ENCODE measurements at regions not wholly inside any gene's neighbourhood (a gene's known extent, or its start where the extent isn't known, plus 50 kb on each side); places are given as distances from the start of the nearest gene placed in this dataset.

GRCh38 chr6:91874971-91875370 lies 1288.1 kb upstream of the MAP3K7 start:
- ATAC-seq: no peak
- no peak for DNase-seq (ENCODE audit: low read depth in 1 of 2, low spot score in 1 of 2)
- no peak overlapping the region for H3K4me2 ChIP-seq
- no peak overlapping the region for H3K4me3 ChIP-seq
- no peak for FAIRE-seq
- H3K27ac ChIP-seq: no peak overlapping the region
- H3K4me1 ChIP-seq: no peaks in the 10 kb centered on the region
- POLR2A ChIA-PET: no interaction called here
- no peak for TF ChIP-seq TP53 (CRISPR knock-in tag; IDR thresholded peaks at IDR 0.05)
- TF ChIP-seq FOSB (CRISPR knock-in tag; IDR thresholded peaks at IDR 0.05): no peak
- no peak for TF ChIP-seq RNF2 (IDR thresholded peaks at IDR 0.05; ENCODE audit: borderline replicate concordance, low read depth)
- no peak for TF ChIP-seq TFCP2L1 (CRISPR knock-in tag; IDR thresholded peaks at IDR 0.05)
- TF ChIP-seq, protein P1, sequence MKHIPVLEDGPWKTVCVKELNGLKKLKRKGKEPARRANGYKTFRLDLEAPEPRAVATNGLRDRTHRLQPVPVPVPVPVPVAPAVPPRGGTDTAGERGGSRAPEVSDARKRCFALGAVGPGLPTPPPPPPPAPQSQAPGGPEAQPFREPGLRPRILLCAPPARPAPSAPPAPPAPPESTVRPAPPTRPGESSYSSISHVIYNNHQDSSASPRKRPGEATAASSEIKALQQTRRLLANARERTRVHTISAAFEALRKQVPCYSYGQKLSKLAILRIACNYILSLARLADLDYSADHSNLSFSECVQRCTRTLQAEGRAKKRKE (CRISPR knock-in tag; IDR thresholded peaks at IDR 0.05; ENCODE audit: low read depth): no peak
- no peak for TF ChIP-seq RCOR1 (IDR thresholded peaks at IDR 0.05; ENCODE audit: low read depth, low read length)
- no peak for TF ChIP-seq SMC3 (IDR thresholded peaks at IDR 0.05)
- TF ChIP-seq HOXA7 (CRISPR knock-in tag; IDR thresholded peaks at IDR 0.05): no peak
- no peak for TF ChIP-seq JUN (IDR thresholded peaks at IDR 0.05)
- WGBS (ENCODE audit: missing lambda C conversion rate): 10% methylated on average over 3 of the region's 3 CpGs
- CTCF ChIA-PET: no interaction called here
- H3K9me3 ChIP-seq: no peaks in the 10 kb centered on the region

- Histone ChIP-seq H3K4me3 (no peak overlapping the region), H3K4me1 (no peaks in the 10 kb centered on the region), H3K9me3 (no peaks in the 10 kb centered on the region), H3K4me2 (no peak overlapping the region), H3K27ac (no peak overlapping the region)
- ATAC-seq (no peak), FAIRE-seq (no peak), DNase-seq (ENCODE audit: low read depth in 1 of 2, low spot score in 1 of 2) (no peak)
- WGBS (ENCODE audit: missing lambda C conversion rate): 4% methylated on average over 8 of the region's 8 CpGs
- TF ChIP-seq HDAC2 (IDR thresholded peaks at IDR 0.05) (no peak), BHLHE40 (IDR thresholded peaks at IDR 0.05; ENCODE audit: low read depth, low read length) (no peak), RAD21 (conservative IDR thresholded peaks at IDR 0.05 in 1 of 2, IDR thresholded peaks at IDR 0.05 in 1 of 2) (no peak), FOSB (CRISPR knock-in tag; IDR thresholded peaks at IDR 0.05) (no peak), NFE2L2 (conservative IDR thresholded peaks at IDR 0.05; ENCODE audit: low read length) (no peak), SMC3 (IDR thresholded peaks at IDR 0.05) (no peak), ELK1 (IDR thresholded peaks at IDR 0.05; ENCODE audit: low read depth, low read length) (no peak), TFCP2L1 (CRISPR knock-in tag; IDR thresholded peaks at IDR 0.05) (no peak), KDM5A (IDR thresholded peaks at IDR 0.05) (no peak), CBX2 (IDR thresholded peaks at IDR 0.05; ENCODE audit: borderline replicate concordance, low read depth) (no peak), ZNF302 (CRISPR knock-in tag; IDR thresholded peaks at IDR 0.05) (no peak)
- TF ChIP-seq, protein P2, sequence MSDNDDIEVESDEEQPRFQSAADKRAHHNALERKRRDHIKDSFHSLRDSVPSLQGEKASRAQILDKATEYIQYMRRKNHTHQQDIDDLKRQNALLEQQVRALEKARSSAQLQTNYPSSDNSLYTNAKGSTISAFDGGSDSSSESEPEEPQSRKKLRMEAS (IDR thresholded peaks at IDR 0.05): no peak
- TF ChIP-seq, protein P3, sequence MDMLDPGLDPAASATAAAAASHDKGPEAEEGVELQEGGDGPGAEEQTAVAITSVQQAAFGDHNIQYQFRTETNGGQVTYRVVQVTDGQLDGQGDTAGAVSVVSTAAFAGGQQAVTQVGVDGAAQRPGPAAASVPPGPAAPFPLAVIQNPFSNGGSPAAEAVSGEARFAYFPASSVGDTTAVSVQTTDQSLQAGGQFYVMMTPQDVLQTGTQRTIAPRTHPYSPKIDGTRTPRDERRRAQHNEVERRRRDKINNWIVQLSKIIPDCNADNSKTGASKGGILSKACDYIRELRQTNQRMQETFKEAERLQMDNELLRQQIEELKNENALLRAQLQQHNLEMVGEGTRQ (IDR thresholded peaks at IDR 0.05): no peak
- ChIA-PET POLR2A (no interaction called here), CTCF (no interaction called here)
Observed at GRCh38 chr6:91868539-91869202, 1281.8 kb upstream of the MAP3K7 start.

DNA sequence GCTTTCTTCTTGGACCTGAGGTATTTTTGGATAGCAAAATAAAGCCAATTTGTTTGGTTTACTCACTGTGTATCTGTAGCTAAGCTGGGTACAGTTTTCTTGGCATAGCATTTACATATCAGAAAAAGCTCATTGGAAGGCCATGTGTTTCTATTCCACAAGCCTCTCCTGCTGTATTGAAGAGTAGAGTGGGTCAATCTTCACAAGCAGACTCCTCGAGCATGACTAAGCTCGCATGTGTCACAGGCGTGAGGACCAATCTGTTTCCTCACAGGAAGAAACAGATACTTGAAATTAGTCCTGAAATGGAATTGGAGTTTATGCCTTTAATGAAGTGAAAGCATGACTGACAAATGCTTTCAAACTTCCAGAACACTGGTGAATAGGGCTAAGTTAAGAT lies 1279.0 kb upstream of the MAP3K7 start:
- TF ChIP-seq RAD21 (conservative IDR thresholded peaks at IDR 0.05 in 1 of 2, IDR thresholded peaks at IDR 0.05 in 1 of 2) (no peak), POLR2AphosphoS2 (conservative IDR thresholded peaks at IDR 0.05; ENCODE audit: low read length) (no peak), HOXA7 (CRISPR knock-in tag; IDR thresholded peaks at IDR 0.05) (no peak), HDAC2 (IDR thresholded peaks at IDR 0.05) (no peak), CEBPB (IDR thresholded peaks at IDR 0.05) (no peak), CBX2 (IDR thresholded peaks at IDR 0.05; ENCODE audit: borderline replicate concordance, low read depth) (no peak), FOXS1 (CRISPR knock-in tag; IDR thresholded peaks at IDR 0.05) (no peak), TP53 (CRISPR knock-in tag; IDR thresholded peaks at IDR 0.05) (no peak), PBX3 (IDR thresholded peaks at IDR 0.05) (no peak), FOSB (CRISPR knock-in tag; IDR thresholded peaks at IDR 0.05) (no peak), HMGXB4 (CRISPR knock-in tag; IDR thresholded peaks at IDR 0.05; ENCODE audit: borderline replicate concordance) (no peak)
- TF ChIP-seq, protein P3 (IDR thresholded peaks at IDR 0.05): no peak
- ChIA-PET CTCF (no interaction called here), POLR2A (no interaction called here)
- no peak overlapping the region for H3K4me3 ChIP-seq
- FAIRE-seq (no peak), DNase-seq (ENCODE audit: low read depth in 1 of 2, low spot score in 1 of 2) (no peak), ATAC-seq (no peak)
- H3K4me1 ChIP-seq: no peaks in the 10 kb centered on the region
- 8% methylated on average over 3 of the region's 3 CpGs for WGBS (ENCODE audit: missing lambda C conversion rate)
- H3K4me2 ChIP-seq: no peak overlapping the region
- H3K27ac ChIP-seq: no peak overlapping the region
- H3K9me3 ChIP-seq: no peaks in the 10 kb centered on the region
